Progenitor cell of endocrine pancreas (in vitro differentiated cells): ENCODE measurements at regions not wholly inside any gene's neighbourhood (a gene's known extent, or its start where the extent isn't known, plus 50 kb on each side); places are given as distances from the start of the nearest gene placed in this dataset.
"Not testable (repeated sequence)": the region's sequence is repeated elsewhere in the genome, so short reads cannot be mapped to it uniquely, and the experiment has no call there.

ENCODE experiments used
- DNase-seq: peaks from one replicate; pipeline ENCODE4 v3.0.0; 2021; ENCODE audit warnings: low spot score; ENCODE audit not compliant: unreplicated experiment
- H3K27ac Mint-ChIP-seq: 2 replicates; pipeline ENCODE4 v1.8.0; 2021; ENCODE audit warnings: mild to moderate bottlenecking, moderate library complexity, mixed read lengths
- H3K27me3 Mint-ChIP-seq: 2 replicates; pipeline ENCODE4 v1.8.0; 2021; ENCODE audit warnings: mixed read lengths
- H3K36me3 Mint-ChIP-seq: 2 replicates; pipeline ENCODE4 v1.8.0; 2022; ENCODE audit warnings: mixed read lengths; ENCODE audit not compliant: insufficient read depth
- H3K4me1 Mint-ChIP-seq: 2 replicates; pipeline ENCODE4 v1.8.0; 2021; ENCODE audit warnings: low read depth, mixed read lengths
- H3K4me3 Mint-ChIP-seq: 2 replicates; pipeline ENCODE4 v1.8.0; 2021; ENCODE audit warnings: low read depth, mild to moderate bottlenecking, moderate library complexity, mixed read lengths
- H3K9me3 Mint-ChIP-seq: 2 replicates; pipeline ENCODE4 v1.8.0; 2021; ENCODE audit warnings: low read depth, mixed read lengths
- CTCF ChIP-seq: fragments of 200-600 bp; sonication (generic); IDR thresholded peaks from one replicate; pipeline ENCODE4 v1.5.0; 2021; ENCODE audit warnings: antibody characterized with exemption, mild to moderate bottlenecking; ENCODE audit not compliant: unreplicated experiment

GRCh38 chr2:84126084-84126483 is 333.0 kb downstream of the SUCLG1 start:
- TF ChIP-seq CTCF, result no peak
- no peaks in the 10 kb centered on the region for H3K36me3 Mint-ChIP-seq
- no peaks in the 10 kb centered on the region for H3K27me3 Mint-ChIP-seq
- H3K27ac Mint-ChIP-seq, result no peak overlapping the region
- no peak for DNase-seq
- H3K4me1 Mint-ChIP-seq, result no peaks in the 10 kb centered on the region
- peaks cover 6% of the 10 kb centered on the region for H3K9me3 Mint-ChIP-seq
- H3K4me3 Mint-ChIP-seq, result no peak overlapping the region

GRCh38 chr2:84116143-84116542 is 342.9 kb downstream of the SUCLG1 start:
- H3K9me3 Mint-ChIP-seq, result no peaks in the 10 kb centered on the region
- no peaks in the 10 kb centered on the region for H3K27me3 Mint-ChIP-seq
- DNase-seq, result no peak
- TF ChIP-seq CTCF, result no peak
- no peak overlapping the region for H3K4me3 Mint-ChIP-seq
- H3K4me1 Mint-ChIP-seq, result no peaks in the 10 kb centered on the region
- no peaks in the 10 kb centered on the region for H3K36me3 Mint-ChIP-seq
- H3K27ac Mint-ChIP-seq, result no peak overlapping the region

DNA sequence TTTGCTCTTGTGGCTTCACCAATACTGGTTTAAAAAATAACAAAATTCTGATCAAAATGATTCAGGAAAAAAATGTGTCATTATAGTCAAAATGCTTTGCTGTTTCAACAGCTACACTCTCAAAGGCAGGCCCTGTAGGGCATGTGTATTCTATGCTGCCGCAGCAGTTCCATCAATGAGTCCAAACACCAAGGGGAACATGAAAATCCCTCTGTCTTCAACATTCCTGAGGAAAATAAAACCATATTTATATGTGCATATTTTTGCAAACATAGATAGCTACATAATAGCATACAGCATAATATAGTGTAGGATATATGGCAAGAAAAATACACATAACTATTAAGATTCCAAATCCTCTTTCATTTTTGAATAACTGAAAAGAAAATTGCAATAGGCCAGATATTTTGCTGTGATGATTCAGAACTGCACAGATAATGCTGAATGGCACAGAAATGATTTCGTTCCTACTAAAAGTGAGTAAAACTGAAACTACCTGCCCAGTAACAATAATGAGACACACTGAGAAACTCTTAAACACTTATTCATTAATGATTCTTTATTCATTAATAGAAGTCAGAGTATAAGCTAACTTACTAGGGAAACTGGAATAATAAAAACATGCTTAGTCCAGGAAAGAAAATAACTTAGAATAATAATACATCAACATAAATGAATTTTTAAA is 343.8 kb downstream of the SUCLG1 start:
- H3K27me3 Mint-ChIP-seq, result no peaks in the 10 kb centered on the region
- no peaks in the 10 kb centered on the region for H3K36me3 Mint-ChIP-seq
- no peaks in the 10 kb centered on the region for H3K4me1 Mint-ChIP-seq
- DNase-seq, result no peak
- H3K27ac Mint-ChIP-seq, result no peak overlapping the region
- no peak overlapping the region for H3K4me3 Mint-ChIP-seq
- no peak for TF ChIP-seq CTCF
- no peaks in the 10 kb centered on the region for H3K9me3 Mint-ChIP-seq

DNA sequence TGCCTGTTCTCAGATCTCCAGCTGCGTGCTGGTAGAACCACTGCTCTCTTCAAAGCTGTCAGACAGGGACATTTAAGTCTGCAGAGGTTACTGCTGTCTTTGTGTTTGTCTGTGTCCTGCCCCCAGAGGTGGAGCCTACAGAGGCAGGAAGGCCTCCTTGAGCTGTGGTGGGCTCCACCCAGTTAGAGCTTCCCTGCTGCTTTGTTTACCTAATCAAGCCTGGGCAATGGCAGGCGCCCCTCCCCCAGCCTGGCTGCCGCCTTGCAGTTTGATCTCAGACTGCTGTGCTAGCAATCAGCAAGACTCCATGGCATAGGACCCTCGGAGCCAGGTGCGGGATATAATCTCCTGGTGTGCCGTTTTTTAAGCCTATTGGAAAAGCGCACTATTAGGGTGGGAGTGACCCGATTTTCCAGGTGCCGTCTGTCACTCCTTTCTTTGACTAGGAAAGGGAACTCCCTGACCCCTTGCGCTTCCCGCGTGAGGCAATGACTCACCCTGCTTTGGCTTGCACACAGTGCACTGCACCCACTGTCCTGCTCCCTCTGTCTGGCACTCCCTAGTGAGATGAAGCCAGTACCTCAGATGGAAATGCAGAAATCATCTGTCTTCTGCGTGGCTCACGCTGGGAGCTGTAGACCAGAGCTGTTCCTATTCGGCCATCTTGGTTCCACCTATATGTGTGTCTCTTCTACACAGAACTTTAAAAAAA is 355.1 kb downstream of the SUCLG1 start:
- H3K27me3 Mint-ChIP-seq, result not testable (repeated sequence)

DNA sequence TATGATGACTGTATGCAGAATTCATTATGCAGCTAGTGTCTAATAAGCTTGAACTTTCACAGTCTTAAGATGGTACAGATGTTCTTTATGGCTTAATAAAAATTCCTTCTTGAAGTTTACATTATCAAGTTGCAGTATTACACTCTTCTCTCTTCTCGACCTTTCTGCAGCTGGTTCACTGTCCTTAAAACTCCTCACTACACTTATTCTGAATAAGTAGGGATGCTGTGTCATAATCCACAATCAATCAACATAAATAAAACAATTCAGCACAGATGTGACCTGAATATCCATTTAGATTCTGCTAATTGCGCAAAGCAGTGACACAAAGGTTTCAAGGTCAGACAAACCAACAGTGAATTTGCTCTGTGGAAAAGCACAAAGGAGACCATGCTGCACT is 356.8 kb downstream of the SUCLG1 start:
- Mint-ChIP-seq H3K36me3 (peaks cover 5% of the 10 kb centered on the region), H3K27ac (no peak overlapping the region), H3K9me3 (peaks cover 22% of the 10 kb centered on the region), H3K27me3 (no peaks in the 10 kb centered on the region), H3K4me3 (no peak overlapping the region), H3K4me1 (no peaks in the 10 kb centered on the region)
- TF ChIP-seq CTCF, result no peak
- DNase-seq, result no peak

More for the DNA sequence above, 355.1 kb downstream of the SUCLG1 start:
- H3K9me3 Mint-ChIP-seq, result peaks cover 23% of the 10 kb centered on the region
- not testable (repeated sequence) for H3K36me3 Mint-ChIP-seq, H3K27ac Mint-ChIP-seq, H3K4me1 Mint-ChIP-seq, DNase-seq, H3K4me3 Mint-ChIP-seq

GRCh38 chr2:84088656-84089055 is 370.4 kb downstream of the SUCLG1 start:
- no peaks in the 10 kb centered on the region for H3K4me1 Mint-ChIP-seq
- peaks cover 17% of the 10 kb centered on the region for H3K9me3 Mint-ChIP-seq
- H3K27me3 Mint-ChIP-seq, result no peaks in the 10 kb centered on the region
- TF ChIP-seq CTCF, result no peak
- no peak overlapping the region for H3K4me3 Mint-ChIP-seq
- H3K27ac Mint-ChIP-seq, result no peak overlapping the region
- H3K36me3 Mint-ChIP-seq, result no peaks in the 10 kb centered on the region
- no peak for DNase-seq
